NT2/D1 (cell line): ENCODE measurements at regions not wholly inside any gene's neighbourhood (a gene's known extent, or its start where the extent isn't known, plus 50 kb on each side); places are given as distances from the start of the nearest gene placed in this dataset.
A peak's percentile ranks its signal among the peaks of the same experiment; 100 is the strongest.
"Not testable (repeated sequence)": the region's sequence is repeated elsewhere in the genome, so short reads cannot be mapped to it uniquely, and the experiment has no call there.

Experiments used
- DNase-seq: peaks from one replicate; pipeline ENCODE4 v3.0.0-alpha.2; 2011; ENCODE audit warnings: low read depth, low spot score
- H3K27me3 ChIP-seq: 2 replicates; pipeline ENCODE4 v1.6.0; 2011; ENCODE audit warnings: mild to moderate bottlenecking; ENCODE audit not compliant: insufficient read length, insufficient read depth
- H3K36me3 ChIP-seq: 2 replicates; pipeline ENCODE4 v1.6.1; 2011; ENCODE audit warnings: mild to moderate bottlenecking, low read length, mixed read lengths; ENCODE audit not compliant: insufficient read depth, insufficient read length
- H3K4me1 ChIP-seq: 2 replicates; pipeline ENCODE4 v1.5.1; 2011; ENCODE audit not compliant: insufficient read depth, insufficient read length
- H3K4me3 ChIP-seq: 2 replicates; pipeline ENCODE4 v1.5.1; 2011; ENCODE audit warnings: low read depth; ENCODE audit not compliant: insufficient read length
- H3K9ac ChIP-seq: 2 replicates; pipeline ENCODE4 v1.6.0; 2011; ENCODE audit warnings: low read depth; ENCODE audit not compliant: insufficient read length
- H3K9me3 ChIP-seq: 2 replicates; pipeline ENCODE4 v1.5.1; 2011; ENCODE audit warnings: mild to moderate bottlenecking, low read length; ENCODE audit not compliant: insufficient read depth
- SUZ12 ChIP-seq: IDR thresholded peaks from 2 replicates; pipeline ENCODE4 v1.6.1; 2011; ENCODE audit not compliant: insufficient read length, insufficient read depth; ENCODE audit errors: extremely low read depth
- YY1 ChIP-seq: IDR thresholded peaks from 2 replicates; pipeline ENCODE4 v1.6.1; 2011; ENCODE audit not compliant: insufficient read length, insufficient read depth
- ZNF274 ChIP-seq: IDR thresholded peaks from 2 replicates; pipeline ENCODE4 v1.6.1; 2011; ENCODE audit warnings: mild to moderate bottlenecking, low read depth, low read length

DNA sequence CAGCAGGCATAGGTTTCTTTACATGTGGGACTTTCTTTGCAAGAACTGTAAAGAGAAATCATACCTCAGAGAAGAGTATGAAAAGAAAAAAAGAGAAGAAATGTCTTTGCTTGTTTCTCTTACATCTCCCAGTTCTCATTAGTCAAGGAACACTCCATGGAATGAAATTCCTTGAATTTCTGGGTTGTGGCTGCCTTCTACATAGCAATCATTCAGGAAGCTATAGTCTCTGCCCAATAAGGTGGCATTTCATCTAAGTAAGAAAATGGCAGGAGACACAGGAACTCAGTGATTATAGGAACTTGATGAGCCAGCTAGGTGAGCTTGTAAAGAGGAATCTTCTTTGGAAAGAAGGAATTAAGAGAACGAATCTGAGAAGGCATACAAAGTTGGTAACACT, 197.0 kb upstream of the FKBP1C start:
- TF ChIP-seq YY1 (no peak), SUZ12 (no peak), ZNF274 (no peak)
- DNase-seq, result no peak

DNA sequence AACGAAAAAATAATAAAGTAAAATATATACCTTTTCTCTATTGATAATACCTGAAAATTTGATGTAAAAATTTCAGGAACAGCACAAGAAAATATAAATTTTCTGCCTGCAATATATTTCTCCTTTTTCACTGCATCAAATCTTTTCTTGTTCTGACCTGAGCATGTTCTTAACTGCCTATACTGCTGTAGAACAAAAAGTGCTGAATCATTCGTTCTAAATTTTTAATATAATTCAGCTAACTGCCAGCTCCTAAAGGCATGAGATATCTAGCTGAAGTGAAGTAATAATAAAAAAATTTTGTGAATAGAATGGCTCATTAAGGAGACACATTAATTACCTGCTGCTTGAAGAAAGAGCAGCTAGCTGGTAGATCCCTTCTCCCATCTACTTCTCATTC, 188.6 kb upstream of the FKBP1C start:
- no peak for DNase-seq
- TF ChIP-seq ZNF274, result no peak
- TF ChIP-seq SUZ12, result no peak
- Histone ChIP-seq H3K36me3 (no peaks in the 10 kb centered on the region), H3K9ac (no peak overlapping the region), H3K4me3 (no peak overlapping the region), H3K9me3 (no peaks in the 10 kb centered on the region), H3K27me3 (no peaks in the 10 kb centered on the region), H3K4me1 (no peaks in the 10 kb centered on the region)

More for the DNA sequence above, 197.0 kb upstream of the FKBP1C start:
- Histone ChIP-seq H3K4me1 (no peaks in the 10 kb centered on the region), H3K27me3 (no peaks in the 10 kb centered on the region), H3K36me3 (no peaks in the 10 kb centered on the region), H3K9me3 (no peaks in the 10 kb centered on the region), H3K4me3 (no peak overlapping the region), H3K9ac (no peak overlapping the region)

DNA sequence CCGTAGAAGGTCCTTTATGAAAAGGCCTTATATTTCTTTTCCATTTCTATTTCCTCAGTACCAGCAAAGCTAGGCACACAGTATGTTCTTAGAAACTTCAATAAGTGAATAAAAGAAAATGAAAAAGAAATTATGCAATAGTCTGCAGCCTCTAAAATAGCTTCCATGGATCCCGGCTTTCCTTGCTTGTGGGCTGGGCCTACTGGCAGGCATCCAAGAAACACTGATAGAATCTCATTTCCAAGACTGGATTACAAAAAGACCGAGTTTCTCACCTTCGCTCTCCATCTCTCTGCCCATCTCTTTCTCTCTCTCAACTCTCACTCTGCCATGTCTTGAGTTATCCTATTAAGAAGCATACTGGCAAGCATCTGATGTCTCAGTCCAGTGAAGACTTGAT, 187.5 kb upstream of the FKBP1C start:
- Histone ChIP-seq H3K4me1 (no peaks in the 10 kb centered on the region), H3K4me3 (no peak overlapping the region), H3K9ac (no peak overlapping the region), H3K36me3 (no peaks in the 10 kb centered on the region), H3K27me3 (no peaks in the 10 kb centered on the region), H3K9me3 (no peaks in the 10 kb centered on the region)
- no peak for TF ChIP-seq YY1
- TF ChIP-seq SUZ12, result no peak
- TF ChIP-seq ZNF274, result no peak
- no peak for DNase-seq

DNA sequence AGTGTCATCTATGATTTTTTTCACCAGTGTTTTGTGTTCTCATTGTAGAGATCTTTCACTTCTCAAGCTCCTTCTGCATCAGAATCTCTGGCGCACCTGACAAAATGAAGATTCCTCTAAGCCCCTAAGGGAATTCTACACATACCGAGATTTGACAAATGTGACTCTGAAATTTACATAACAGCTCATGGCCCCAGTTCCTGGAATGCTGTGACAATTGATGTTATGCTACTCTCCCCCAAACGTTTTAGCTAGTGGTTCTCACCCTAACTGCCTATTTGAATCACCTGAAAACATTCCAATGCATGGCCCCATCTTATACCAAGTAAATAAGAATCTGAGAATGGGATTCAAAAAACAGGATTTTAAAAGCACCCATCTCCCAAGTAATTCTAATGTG, 162.1 kb upstream of the FKBP1C start:
- no peaks in the 10 kb centered on the region for H3K27me3 ChIP-seq
- no peak overlapping the region for H3K9ac ChIP-seq
- peak; percentile 8 for DNase-seq
- no peaks in the 10 kb centered on the region for H3K4me1 ChIP-seq
- TF ChIP-seq SUZ12 (no peak), ZNF274 (no peak), YY1 (no peak)
- no peaks in the 10 kb centered on the region for H3K36me3 ChIP-seq
- H3K4me3 ChIP-seq, result no peak overlapping the region
- H3K9me3 ChIP-seq, result no peaks in the 10 kb centered on the region; the same call in 1 of the 2 replicates

DNA sequence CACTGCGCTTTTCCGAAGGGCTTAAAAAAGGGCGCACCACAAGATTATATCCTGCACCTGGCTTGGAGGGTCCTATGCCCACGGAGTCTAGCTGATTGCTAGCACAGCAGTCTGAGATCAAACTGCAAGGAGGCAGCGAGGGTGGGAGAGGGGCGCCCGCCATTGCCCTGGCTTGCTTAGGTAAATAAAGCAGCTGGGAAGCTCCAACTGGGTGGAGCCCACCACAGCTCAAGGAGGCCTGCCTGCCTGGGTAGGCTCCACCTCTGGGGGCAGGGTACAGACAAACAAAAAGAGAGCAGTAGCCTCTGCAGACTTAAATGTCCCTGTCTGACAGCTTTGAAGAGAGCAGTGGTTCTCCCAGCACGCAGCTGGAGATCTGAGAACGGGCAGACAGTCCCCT, 158.1 kb upstream of the FKBP1C start:
- DNase-seq, H3K4me1 ChIP-seq, H3K9ac ChIP-seq, H3K9me3 ChIP-seq, H3K4me3 ChIP-seq, H3K36me3 ChIP-seq, H3K27me3 ChIP-seq: not testable (repeated sequence)

DNA sequence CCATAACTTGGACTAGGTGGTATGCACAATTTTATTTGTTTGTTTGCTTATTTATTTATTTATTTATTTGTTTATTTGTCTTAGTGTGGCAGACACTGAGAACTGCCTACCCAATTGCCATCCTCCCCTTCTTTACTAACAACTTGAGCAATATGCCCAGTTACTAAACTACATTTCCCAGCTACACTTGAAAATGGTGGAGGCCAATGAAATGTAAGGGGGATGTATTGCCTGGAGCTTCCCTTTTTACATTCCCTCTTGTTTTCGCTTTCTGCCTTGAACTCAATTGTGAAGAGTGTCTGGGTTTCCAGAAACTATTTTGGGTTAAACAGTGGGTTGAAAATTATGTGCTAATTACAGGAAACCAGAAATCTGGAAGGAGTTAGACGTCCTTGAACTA, 152.7 kb upstream of the FKBP1C start:
- no peak for DNase-seq
- Histone ChIP-seq H3K4me1 (no peaks in the 10 kb centered on the region), H3K36me3 (no peaks in the 10 kb centered on the region), H3K4me3 (no peak overlapping the region), H3K9me3 (peaks cover 13% of the 10 kb centered on the region), H3K27me3 (no peaks in the 10 kb centered on the region), H3K9ac (no peak overlapping the region)
- TF ChIP-seq SUZ12, result no peak
- no peak for TF ChIP-seq YY1
- no peak for TF ChIP-seq ZNF274

DNA sequence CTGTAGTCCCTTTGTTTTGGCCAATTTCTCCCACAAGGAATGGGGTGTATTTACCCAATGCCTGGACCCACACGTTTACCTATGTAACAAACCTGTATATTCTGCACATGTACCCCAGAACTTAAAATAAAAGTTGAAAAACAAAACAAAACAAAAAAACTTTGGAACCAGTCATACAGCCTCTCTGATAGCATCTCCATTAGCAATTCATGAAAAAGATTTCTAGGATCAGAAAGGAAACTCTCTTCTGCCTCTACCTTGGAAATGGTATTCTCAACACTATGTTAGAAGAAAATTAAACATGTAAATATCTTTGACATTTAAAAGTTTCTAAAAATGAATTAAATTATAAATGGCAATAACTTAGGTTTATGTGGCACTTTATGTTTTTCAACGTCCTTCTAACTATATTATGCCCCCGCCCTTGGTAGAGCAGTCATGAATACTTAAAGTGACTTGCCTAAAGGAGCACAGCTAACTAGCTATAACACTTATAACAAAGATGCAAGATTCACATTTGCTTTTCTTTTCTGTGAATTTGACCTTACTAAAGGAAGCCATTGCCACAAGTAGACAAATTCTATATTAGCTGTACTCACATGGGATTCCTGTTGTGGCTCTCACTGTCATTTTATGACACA, 147.5 kb upstream of the FKBP1C start:
- H3K9me3 ChIP-seq, result peaks cover 13% of the 10 kb centered on the region
- no peak overlapping the region for H3K4me3 ChIP-seq
- H3K4me1 ChIP-seq, result no peaks in the 10 kb centered on the region
- no peaks in the 10 kb centered on the region for H3K27me3 ChIP-seq
- TF ChIP-seq ZNF274, result no peak
- no peak for TF ChIP-seq SUZ12
- TF ChIP-seq YY1, result no peak
- H3K36me3 ChIP-seq, result no peaks in the 10 kb centered on the region
- DNase-seq, result no peak
- H3K9ac ChIP-seq, result no peak overlapping the region
